Liver (tissue), 7 donors: ENCODE measurements at regions not wholly inside any gene's neighbourhood (a gene's known extent, or its start where the extent isn't known, plus 50 kb on each side); places are given as distances from the start of the nearest gene placed in this dataset.

ENCODE experiments used
- DNase-seq: peaks from one replicate; pipeline ENCODE4 v3.0.0-alpha.2; 2017; ENCODE audit warnings: low spot score
- H3K27ac ChIP-seq, 2 donors: one replicate each; pipeline ENCODE4 v1.7.0; 2013; ENCODE audit warnings: inconsistent platforms in 2 of 2, low read length in 2 of 2, control low read depth in 1 of 2, low read depth in 1 of 2, mild to moderate bottlenecking in 1 of 2
- H3K27me3 ChIP-seq, 4 donors: one replicate each; pipeline versions ENCODE4 v1.6.1 to v1.7.0; 2013; ENCODE audit warnings: low read length in 3 of 4, inconsistent platforms in 1 of 4, mild to moderate bottlenecking in 1 of 4, moderate library complexity in 1 of 4; ENCODE audit not compliant: control insufficient read depth in 4 of 4, insufficient read depth in 4 of 4
- H3K36me3 ChIP-seq, 4 donors: one replicate each; pipeline versions ENCODE4 v1.6.1 to v1.7.0; 2013; ENCODE audit warnings: low read length in 3 of 4, mild to moderate bottlenecking in 3 of 4, low read depth in 1 of 4, moderate library complexity in 1 of 4; ENCODE audit not compliant: control insufficient read depth in 4 of 4, insufficient read depth in 3 of 4
- H3K4me1 ChIP-seq, 4 donors: one replicate each; pipeline versions ENCODE4 v1.6.1 to v1.7.0; 2013; ENCODE audit warnings: low read length in 3 of 4, mild to moderate bottlenecking in 3 of 4, moderate library complexity in 1 of 4; ENCODE audit not compliant: control insufficient read depth in 4 of 4, insufficient read depth in 4 of 4
- H3K4me3 ChIP-seq, 3 donors: one replicate each; pipeline versions ENCODE4 v1.6.1 to v1.7.0; 2013; ENCODE audit warnings: low read length in 3 of 3, control low read depth in 1 of 3, low read depth in 1 of 3, mild to moderate bottlenecking in 1 of 3
- H3K9ac ChIP-seq, 2 donors: one replicate each; pipeline ENCODE4 v1.7.0; 2013; ENCODE audit warnings: low read length in 2 of 2, mild to moderate bottlenecking in 2 of 2, moderate library complexity in 2 of 2, control low read depth in 1 of 2, low read depth in 1 of 2
- H3K9me3 ChIP-seq, 4 donors: one replicate each; pipeline versions ENCODE4 v1.6.1 to v1.7.0; 2013; ENCODE audit warnings: low read length in 3 of 4; ENCODE audit not compliant: control insufficient read depth in 4 of 4
- ATF3 ChIP-seq: IDR thresholded peaks from 2 replicates; pipeline ENCODE4 v1.6.1; 2016; ENCODE audit warnings: antibody characterized with exemption
- FOXA1 ChIP-seq: IDR thresholded peaks from 2 replicates; pipeline ENCODE4 v1.6.1; 2016; ENCODE audit warnings: antibody characterized with exemption
- FOXA2 ChIP-seq: IDR thresholded peaks from 2 replicates; pipeline ENCODE4 v1.6.1; 2016; ENCODE audit warnings: antibody characterized with exemption
- GABPA ChIP-seq, 2 donors: IDR thresholded peaks in 1 of 2; conservative IDR thresholded peaks in 1 of 2; 2 replicates each; pipeline ENCODE4 v1.6.1; 2016; ENCODE audit warnings: antibody characterized with exemption in 2 of 2, mild to moderate bottlenecking in 1 of 2, moderate library complexity in 1 of 2
- HNF4A ChIP-seq, 2 donors: conservative IDR thresholded peaks; 2 replicates each; pipeline ENCODE4 v1.6.1; 2016; ENCODE audit warnings: antibody characterized with exemption in 2 of 2, mild to moderate bottlenecking in 2 of 2
- HNF4G ChIP-seq: IDR thresholded peaks from 2 replicates; pipeline ENCODE4 v1.6.1; 2016; ENCODE audit warnings: antibody characterized with exemption
- NR2F2 ChIP-seq: IDR thresholded peaks from 2 replicates; pipeline ENCODE4 v1.6.1; 2016; ENCODE audit warnings: antibody characterized with exemption
- RAD21 ChIP-seq, 2 donors: IDR thresholded peaks; 2 replicates each; pipeline ENCODE4 v1.6.1; 2016; ENCODE audit warnings: antibody characterized with exemption in 2 of 2, mild to moderate bottlenecking in 2 of 2
- REST ChIP-seq: IDR thresholded peaks from 2 replicates; pipeline ENCODE4 v1.6.1; 2016; ENCODE audit warnings: antibody characterized with exemption, mild to moderate bottlenecking
- RXRA ChIP-seq, 2 donors: IDR thresholded peaks; 2 replicates each; pipeline ENCODE4 v1.6.1; 2017 to 2018; ENCODE audit warnings: antibody characterized with exemption in 2 of 2, mild to moderate bottlenecking in 1 of 2
- SP1 ChIP-seq: IDR thresholded peaks from 2 replicates; pipeline ENCODE4 v1.6.1; 2018; ENCODE audit warnings: antibody characterized with exemption, mild to moderate bottlenecking
- YY1 ChIP-seq: IDR thresholded peaks from 2 replicates; pipeline ENCODE4 v1.6.1; 2016; ENCODE audit warnings: antibody characterized with exemption, mild to moderate bottlenecking
- WGBS: extraction: QIAGEN DNeasy Blood & Tissue Kit; methylation state at CpG from one replicate; pipeline ENCODE4 v1.1.7; 2013; 5-methylcytosine and 5-hydroxymethylcytosine counted together
- TF ChIP-seq, protein P1 (sequence below): IDR thresholded peaks from 2 replicates; pipeline ENCODE4 v1.6.1; 2016; ENCODE audit warnings: antibody characterized with exemption
- TF ChIP-seq, protein P2 (sequence below): IDR thresholded peaks from 2 replicates; pipeline ENCODE4 v1.6.1; 2016; ENCODE audit warnings: antibody characterized with exemption
- donor health status: healthy.
- donor health status: healthy.
- donor health status: healthy.
- donor health status: healthy.

DNA sequence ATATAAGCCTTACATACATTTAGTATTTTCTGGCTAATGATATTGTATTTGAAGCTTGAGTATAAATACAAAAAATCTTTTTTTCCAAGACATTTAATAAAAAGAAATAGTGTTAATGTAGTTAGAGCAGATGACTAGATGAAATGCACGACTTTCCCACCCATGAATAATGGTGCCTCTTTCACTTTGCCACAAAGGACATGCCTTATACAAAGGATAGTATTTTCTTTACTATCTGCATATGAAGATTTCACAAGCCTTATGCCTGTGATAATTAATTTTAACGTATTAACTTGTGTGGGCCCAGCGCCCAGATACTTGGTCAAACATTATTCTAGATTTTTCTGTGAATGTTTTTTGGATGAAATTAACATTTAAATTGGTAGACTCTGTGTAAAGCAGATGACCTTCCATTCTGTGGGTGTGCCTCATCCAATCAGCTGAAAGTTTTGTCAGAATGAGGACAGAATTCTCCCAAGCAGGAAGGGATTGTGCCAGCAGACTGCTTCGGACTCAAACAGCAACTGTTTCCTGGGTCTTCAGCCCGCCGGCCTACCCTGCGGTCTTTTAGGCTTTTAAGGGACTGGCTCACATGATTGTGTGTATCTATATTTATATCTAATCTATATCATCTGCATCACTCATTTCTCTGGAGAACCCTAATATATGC is 115.4 kb downstream of the USP22 start:
- no peak for DNase-seq
- H3K27me3 ChIP-seq, result peaks cover 0 to 4% (median 0%) of the 10 kb centered on the region in 4 donors
- H3K9ac ChIP-seq, result no peak overlapping the region
- no peak overlapping the region for H3K4me3 ChIP-seq
- TF ChIP-seq HNF4G (no peak), RAD21 (IDR thresholded peaks at IDR 0.05) (no peak), RXRA (IDR thresholded peaks at IDR 0.05) (no peak), HNF4A (conservative IDR thresholded peaks at IDR 0.05) (no peak), FOXA1 (no peak), SP1 (no peak), FOXA2 (no peak), GABPA (IDR thresholded peaks at IDR 0.05 in 1 of 2, conservative IDR thresholded peaks at IDR 0.05 in 1 of 2) (no peak), REST (no peak)
- TF ChIP-seq, protein P1, sequence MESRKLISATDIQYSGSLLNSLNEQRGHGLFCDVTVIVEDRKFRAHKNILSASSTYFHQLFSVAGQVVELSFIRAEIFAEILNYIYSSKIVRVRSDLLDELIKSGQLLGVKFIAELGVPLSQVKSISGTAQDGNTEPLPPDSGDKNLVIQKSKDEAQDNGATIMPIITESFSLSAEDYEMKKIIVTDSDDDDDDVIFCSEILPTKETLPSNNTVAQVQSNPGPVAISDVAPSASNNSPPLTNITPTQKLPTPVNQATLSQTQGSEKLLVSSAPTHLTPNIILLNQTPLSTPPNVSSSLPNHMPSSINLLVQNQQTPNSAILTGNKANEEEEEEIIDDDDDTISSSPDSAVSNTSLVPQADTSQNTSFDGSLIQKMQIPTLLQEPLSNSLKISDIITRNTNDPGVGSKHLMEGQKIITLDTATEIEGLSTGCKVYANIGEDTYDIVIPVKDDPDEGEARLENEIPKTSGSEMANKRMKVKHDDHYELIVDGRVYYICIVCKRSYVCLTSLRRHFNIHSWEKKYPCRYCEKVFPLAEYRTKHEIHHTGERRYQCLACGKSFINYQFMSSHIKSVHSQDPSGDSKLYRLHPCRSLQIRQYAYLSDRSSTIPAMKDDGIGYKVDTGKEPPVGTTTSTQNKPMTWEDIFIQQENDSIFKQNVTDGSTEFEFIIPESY, result no peak
- TF ChIP-seq, protein P2, sequence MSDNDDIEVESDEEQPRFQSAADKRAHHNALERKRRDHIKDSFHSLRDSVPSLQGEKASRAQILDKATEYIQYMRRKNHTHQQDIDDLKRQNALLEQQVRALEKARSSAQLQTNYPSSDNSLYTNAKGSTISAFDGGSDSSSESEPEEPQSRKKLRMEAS, result no peak
- 82% methylated on average over 7 of the region's 7 CpGs for WGBS
- no peaks in the 10 kb centered on the region for H3K9me3 ChIP-seq
- no peaks in the 10 kb centered on the region for H3K4me1 ChIP-seq
- no peaks in the 10 kb centered on the region for H3K36me3 ChIP-seq
- no peak overlapping the region for H3K27ac ChIP-seq

GRCh38 chr17:20929334-20929733 is 113.5 kb downstream of the USP22 start:
- H3K9me3 ChIP-seq, result no peaks in the 10 kb centered on the region
- TF ChIP-seq RAD21 (IDR thresholded peaks at IDR 0.05) (no peak), YY1 (no peak), NR2F2 (no peak), ATF3 (no peak), HNF4A (conservative IDR thresholded peaks at IDR 0.05) (no peak)
- TF ChIP-seq, protein P2, result no peak
- H3K9ac ChIP-seq, result no peak overlapping the region
- WGBS, result 85% methylated on average over 5 of the region's 5 CpGs
- no peak overlapping the region for H3K4me3 ChIP-seq
- no peak overlapping the region for H3K27ac ChIP-seq
- H3K27me3 ChIP-seq, result peaks cover 0 to 4% (median 0%) of the 10 kb centered on the region in 4 donors
- no peaks in the 10 kb centered on the region for H3K4me1 ChIP-seq
- no peak for DNase-seq
- H3K36me3 ChIP-seq, result no peaks in the 10 kb centered on the region
